GM18951 (cell line): ENCODE measurements at regions not wholly inside any gene's neighbourhood (a gene's known extent, or its start where the extent isn't known, plus 50 kb on each side); places are given as distances from the start of the nearest gene placed in this dataset.
"Not testable (repeated sequence)": the region's sequence is repeated elsewhere in the genome, so short reads cannot be mapped to it uniquely, and the experiment has no call there.

Source experiments
- POLR2A ChIP-seq: IDR thresholded peaks from 4 replicates; pipeline ENCODE4 v1.6.1; 2011; ENCODE audit warnings: mild to moderate bottlenecking; ENCODE audit not compliant: insufficient read length, insufficient read depth; ENCODE audit errors: extremely low read depth
- in situ Hi-C: fragments of 300-500 bp; cut with MboI; formaldehyde crosslinking; loops from one replicate; pipeline ENCODE4 v1.12.0; 2022; ENCODE audit warnings: low sequenced_read_pairs, mixed read lengths, inconsistent platforms; ENCODE audit not compliant: unreplicated experiment

- in situ Hi-C loops: no loop called here
- no peak for TF ChIP-seq POLR2A
These were observed 141.6 kb downstream of the CDRT15L2 start for GRCh38 chr17:20721171-20721570.

DNA sequence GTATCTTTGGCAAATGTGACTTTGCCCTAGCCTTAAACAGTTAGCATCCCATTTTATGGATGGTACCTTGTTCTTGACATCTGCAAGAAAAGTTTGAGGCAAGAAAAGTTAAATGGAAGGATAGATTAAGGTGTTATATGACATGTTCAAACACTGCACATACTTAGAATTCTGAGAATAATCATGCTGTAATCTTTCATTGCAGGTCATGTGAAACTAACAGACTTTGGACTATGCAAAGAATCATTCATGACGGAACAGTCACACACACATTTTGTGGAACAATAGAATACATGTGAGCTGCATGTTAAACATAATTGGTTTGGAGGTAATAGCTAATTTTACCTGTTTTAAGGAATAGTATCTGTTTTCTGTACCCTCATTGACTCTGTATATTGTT, 144.9 kb downstream of the CDRT15L2 start:
- in situ Hi-C loops: not testable (repeated sequence)

- in situ Hi-C loops: not testable (repeated sequence)
These were observed 147.7 kb downstream of the CDRT15L2 start for GRCh38 chr17:20727201-20727600.

GRCh38 chr17:20728181-20728580, 148.7 kb downstream of the CDRT15L2 start:
- no peak for TF ChIP-seq POLR2A
- in situ Hi-C loops: no loop called here

GRCh38 chr17:20731131-20731530, 151.6 kb downstream of the CDRT15L2 start:
- in situ Hi-C loops: not testable (repeated sequence)

GRCh38 chr17:20733923-20734322, 154.4 kb downstream of the CDRT15L2 start:
- no peak for TF ChIP-seq POLR2A

DNA sequence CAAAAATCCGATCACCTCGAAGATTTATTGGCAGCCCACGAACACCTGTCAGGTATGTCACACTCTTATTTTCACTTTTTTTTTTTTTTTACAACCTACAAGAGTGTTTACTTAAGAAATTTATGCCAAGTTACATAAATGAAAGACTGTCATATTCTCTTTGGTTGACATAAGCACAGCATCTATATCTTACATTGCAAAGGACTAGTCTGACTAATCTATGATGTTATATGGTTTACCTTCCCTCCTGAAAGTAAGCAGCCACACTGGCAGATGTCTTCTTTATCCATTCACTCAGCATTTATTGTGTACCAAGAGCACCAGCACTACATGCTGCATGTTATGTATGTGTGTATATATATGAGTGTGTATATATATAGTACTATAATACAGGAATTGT, 156.3 kb downstream of the CDRT15L2 start:
- in situ Hi-C loops: no loop called here

More at GRCh38 chr17:20733923-20734322, 154.4 kb downstream of the CDRT15L2 start:
- in situ Hi-C loops: no loop called here

DNA sequence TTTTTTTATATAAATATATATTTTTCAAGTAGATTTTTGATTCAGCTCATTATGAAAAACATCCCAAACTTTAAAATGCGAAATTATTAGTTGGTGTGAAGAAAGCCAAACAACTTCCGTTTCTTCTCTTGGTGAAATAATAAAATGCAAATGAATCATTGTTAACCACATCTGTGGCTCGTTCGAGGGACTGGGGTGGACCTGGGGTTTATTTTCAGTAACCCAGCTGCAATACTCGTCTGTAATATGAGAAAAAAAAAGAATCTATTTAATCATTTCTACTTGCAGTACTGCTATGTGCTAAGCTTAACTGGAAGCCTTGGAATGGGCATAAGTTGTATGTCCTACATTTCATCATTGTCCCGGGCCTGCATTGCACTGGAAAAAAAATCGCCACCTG, 158.1 kb downstream of the CDRT15L2 start:
- in situ Hi-C loops: not testable (repeated sequence)

More for the DNA sequence above, 156.3 kb downstream of the CDRT15L2 start:
- no peak for TF ChIP-seq POLR2A

DNA sequence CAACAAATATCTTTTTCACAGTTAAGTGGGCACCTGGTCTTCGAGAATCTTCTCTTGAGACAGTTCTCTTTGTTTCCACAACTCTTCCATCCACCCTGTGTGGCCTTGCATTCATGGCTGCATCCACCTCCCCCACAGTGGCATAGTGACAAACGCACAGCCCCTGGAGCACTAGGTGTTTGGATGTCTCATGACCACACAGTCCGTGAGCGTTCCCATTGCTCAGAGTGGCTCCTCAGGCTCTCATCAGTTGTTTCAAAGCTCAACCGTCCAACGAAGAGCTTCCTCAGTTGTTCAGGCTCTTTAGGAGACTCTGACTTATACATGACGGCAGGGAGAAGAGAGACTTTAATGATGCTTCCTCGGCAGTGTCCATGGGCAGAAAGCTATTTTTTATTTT, 191.6 kb downstream of the CDRT15L2 start:
- TF ChIP-seq POLR2A: no peak
- in situ Hi-C loops: no loop called here

DNA sequence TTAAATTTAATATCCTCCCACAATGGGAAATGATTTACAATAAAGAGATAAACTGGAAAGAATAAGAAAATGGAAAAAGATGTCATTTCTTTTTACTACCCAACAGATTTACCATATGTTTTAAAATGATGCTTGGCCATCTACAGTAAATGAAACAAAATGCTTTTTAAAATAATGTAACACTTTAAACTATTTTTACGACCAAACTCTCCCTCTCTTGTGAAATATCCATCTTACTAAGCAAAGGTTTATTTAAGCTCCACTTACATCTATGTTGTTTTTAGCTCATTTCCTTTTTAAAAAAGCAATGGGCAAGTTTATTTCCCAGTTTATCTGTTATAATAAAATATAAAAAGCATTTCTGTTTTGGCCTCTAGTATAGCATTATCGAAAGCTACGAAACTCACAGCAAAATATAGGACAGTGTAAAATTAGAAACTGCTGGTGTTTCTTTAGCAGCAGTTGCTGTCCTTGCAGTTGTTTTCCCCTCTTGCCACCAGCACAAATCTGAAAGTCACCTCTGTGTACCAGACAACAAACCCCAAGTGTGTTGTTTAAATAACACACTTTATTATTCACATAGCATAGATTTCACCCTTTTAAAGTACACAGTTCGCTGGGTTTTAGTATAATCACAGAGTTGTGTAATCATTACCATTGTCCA, 195.1 kb downstream of the CDRT15L2 start:
- TF ChIP-seq POLR2A: no peak
- in situ Hi-C loops: no loop called here

DNA sequence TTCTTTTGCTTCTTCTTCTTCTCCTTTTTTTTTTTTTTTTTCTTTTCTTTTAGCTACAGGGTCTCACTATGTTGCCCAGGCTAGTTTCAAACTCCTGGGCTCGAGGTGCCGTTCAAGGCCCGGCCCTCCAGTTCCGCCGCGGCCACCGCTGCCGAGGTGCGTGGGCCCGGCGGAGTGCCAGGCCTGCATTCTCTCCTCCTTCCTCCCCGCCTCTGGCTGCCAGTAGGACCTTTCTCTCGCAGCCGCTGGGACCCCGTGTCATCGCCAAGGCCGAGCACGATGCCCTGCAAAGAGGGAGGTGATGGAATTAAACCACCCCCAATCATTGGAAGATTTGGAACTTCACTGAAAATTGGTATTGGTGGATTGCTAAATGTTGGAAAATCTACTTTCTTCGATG, 195.8 kb downstream of the CDRT15L2 start:
- in situ Hi-C loops: no loop called here
- no peak for TF ChIP-seq POLR2A

GRCh38 chr17:20779521-20779920, 200.0 kb downstream of the CDRT15L2 start:
- TF ChIP-seq POLR2A: no peak
- in situ Hi-C loops: no loop called here

GRCh38 chr17:20781260-20781659, 201.7 kb downstream of the CDRT15L2 start:
- in situ Hi-C loops: no loop called here
- no peak for TF ChIP-seq POLR2A

DNA sequence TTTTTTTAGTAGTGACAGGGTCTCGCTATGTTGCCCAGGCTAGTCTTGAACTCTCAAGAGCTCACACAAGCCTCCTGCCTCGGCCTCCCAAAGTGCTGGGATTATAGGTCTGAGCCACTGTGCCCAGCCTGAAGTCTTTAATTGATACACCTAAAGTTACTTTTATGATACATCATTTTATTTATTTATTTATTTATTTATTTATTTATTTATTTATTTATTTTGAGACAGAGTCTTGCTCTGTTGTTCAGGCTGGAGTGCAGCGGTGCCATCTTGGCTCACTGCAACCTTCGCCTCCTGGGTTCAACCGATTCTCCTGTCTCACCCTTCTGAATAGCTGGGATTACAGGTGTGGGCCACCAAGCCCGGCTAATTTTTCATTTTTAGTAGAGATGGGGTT, 202.3 kb downstream of the CDRT15L2 start:
- in situ Hi-C loops: not testable (repeated sequence)

DNA sequence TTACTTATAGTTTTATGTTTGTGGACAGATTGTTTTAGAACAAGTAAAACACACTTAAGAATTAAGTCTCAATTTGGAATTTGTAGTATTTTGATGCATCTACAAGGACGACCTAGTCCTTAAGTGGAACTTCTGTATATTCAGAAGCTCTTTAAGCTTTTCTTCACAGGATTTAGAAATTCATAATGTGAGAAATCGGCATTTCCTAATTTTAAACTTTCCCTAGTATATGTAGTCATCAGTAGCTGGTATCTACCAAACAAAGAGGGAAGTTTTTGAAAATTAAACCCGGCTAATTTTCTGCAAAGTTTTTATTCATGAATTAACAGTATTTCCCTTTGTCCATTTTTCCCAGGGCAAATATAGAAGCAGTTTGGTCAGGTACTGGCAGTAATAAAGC, 203.6 kb downstream of the CDRT15L2 start:
- TF ChIP-seq POLR2A: no peak
- in situ Hi-C loops: no loop called here
